Activated CD4-positive, alpha-beta T cell treated with anti-CD3 and anti-CD28 coated beads, Interleukin-10, Interleukin-2, amounts not matched to agents 100 ng/mL and 50 ng/mL, durations not matched to agents 16 hours and 8 hours (primary cell): ENCODE measurements at regions not wholly inside any gene's neighbourhood (a gene's known extent, or its start where the extent isn't known, plus 50 kb on each side); places are given as distances from the start of the nearest gene placed in this dataset.

Experiments used
- DNase-seq: peaks from one replicate; pipeline ENCODE4 v3.0.0-alpha.2; 2020

- DNase-seq: no peak
These were observed 78.5 kb upstream of the STK17B start for GRCh38 chr2:196249860-196250259.

GRCh38 chr2:196251132-196251531, 79.8 kb upstream of the STK17B start:
- no peak for DNase-seq

GRCh38 chr2:196252408-196253115, 81.2 kb upstream of the STK17B start:
- DNase-seq: peak; percentile 61

GRCh38 chr2:196253116-196253480, 81.7 kb upstream of the STK17B start:
- no peak for DNase-seq

- no peak for DNase-seq
These were observed 85.2 kb upstream of the STK17B start for GRCh38 chr2:196256585-196256984.

GRCh38 chr2:196257086-196257485, 85.7 kb upstream of the STK17B start:
- DNase-seq: no peak

- DNase-seq: no peak
These were observed 87.0 kb upstream of the STK17B start for GRCh38 chr2:196258407-196258806.

- peak; percentile 80 for DNase-seq
These were observed 88.4 kb upstream of the STK17B start for GRCh38 chr2:196259507-196260481.

- DNase-seq: peak; percentile 77
These were observed 89.2 kb upstream of the STK17B start for GRCh38 chr2:196260546-196260945.

- DNase-seq: no peak
These were observed 91.2 kb upstream of the STK17B start for GRCh38 chr2:196262606-196263005.

- peak; percentile 84 for DNase-seq
These were observed 91.9 kb upstream of the STK17B start for GRCh38 chr2:196263181-196263747.

- no peak for DNase-seq
These were observed 95.0 kb upstream of the STK17B start for GRCh38 chr2:196266351-196266750.

GRCh38 chr2:196266855-196267254, 95.5 kb upstream of the STK17B start:
- no peak for DNase-seq

- no peak for DNase-seq
These were observed 96.6 kb upstream of the STK17B start for GRCh38 chr2:196268025-196268424.

GRCh38 chr2:196268538-196269338, 97.4 kb upstream of the STK17B start:
- DNase-seq: peak; percentile 65

GRCh38 chr2:196271795-196272194, 100.4 kb upstream of the STK17B start:
- peak; percentile 59 for DNase-seq

GRCh38 chr2:196274387-196274809, 103.0 kb upstream of the STK17B start:
- DNase-seq: no peak

- DNase-seq: peak; percentile 61
These were observed 104.4 kb upstream of the STK17B start for GRCh38 chr2:196275646-196276352.

- DNase-seq: no peak
These were observed 105.0 kb upstream of the STK17B start for GRCh38 chr2:196276421-196276820.

GRCh38 chr2:196277002-196277401, 105.6 kb upstream of the STK17B start:
- peak; percentile 57 for DNase-seq

GRCh38 chr2:196278491-196278911, 107.1 kb upstream of the STK17B start:
- DNase-seq: no peak

GRCh38 chr2:196279541-196279940, 108.2 kb upstream of the STK17B start:
- no peak for DNase-seq
